ENCODE measurements at regions not wholly inside any gene's neighbourhood (a gene's known extent, or its start where the extent isn't known, plus 50 kb on each side); places are given as distances from the start of the nearest gene placed in this dataset.

- peak; percentile 7 for DNase-seq
These were observed 67.9 kb upstream of the AKAP13 start for GRCh38 chr15:85312486-85312885.

- DNase-seq = no peak
These were observed 67.5 kb upstream of the AKAP13 start for GRCh38 chr15:85312929-85313331.

GRCh38 chr15:85313339-85313738 lies 67.1 kb upstream of the AKAP13 start:
- no peak for DNase-seq

GRCh38 chr15:85314146-85314545 lies 66.3 kb upstream of the AKAP13 start:
- DNase-seq = no peak

GRCh38 chr15:85314633-85315032 lies 65.8 kb upstream of the AKAP13 start:
- DNase-seq = no peak

GRCh38 chr15:85316244-85316934 lies 64.0 kb upstream of the AKAP13 start:
- peak; percentile 11 for DNase-seq

GRCh38 chr15:85318048-85318731 lies 62.2 kb upstream of the AKAP13 start:
- peak; percentile 10 for DNase-seq

- no peak for DNase-seq
These were observed 61.7 kb upstream of the AKAP13 start for GRCh38 chr15:85318732-85319076.

GRCh38 chr15:85324202-85324601 lies 56.2 kb upstream of the AKAP13 start:
- DNase-seq = no peak

- no peak for DNase-seq
These were observed 54.6 kb upstream of the AKAP13 start for GRCh38 chr15:85325834-85326233.

GRCh38 chr15:85326291-85326690 lies 54.1 kb upstream of the AKAP13 start:
- no peak for DNase-seq

GRCh38 chr15:85327820-85328219 lies 52.6 kb upstream of the AKAP13 start:
- no peak for DNase-seq

- peak; percentile 16 for DNase-seq
These were observed 50.6 kb upstream of the AKAP13 start for GRCh38 chr15:85329561-85330422.
